HEK293T (cell line): ENCODE measurements at regions not wholly inside any gene's neighbourhood (a gene's known extent, or its start where the extent isn't known, plus 50 kb on each side); places are given as distances from the start of the nearest gene placed in this dataset.

Experiments used
- CTBP1 ChIP-seq: fragments of 450-650 bp; IDR thresholded peaks from 2 replicates; pipeline ENCODE4 v1.6.1; 2016; ENCODE audit warnings: borderline replicate concordance
- ELF4 ChIP-seq: fragments of 450-650 bp; IDR thresholded peaks from 2 replicates; pipeline ENCODE4 v1.6.1; 2017; ENCODE audit warnings: antibody characterized with exemption
- FOXA1 ChIP-seq: fragments of 450-650 bp; IDR thresholded peaks from 2 replicates; pipeline ENCODE4 v1.6.1; 2016; ENCODE audit warnings: mild to moderate bottlenecking
- FOXM1 ChIP-seq: fragments of 450-650 bp; IDR thresholded peaks from 2 replicates; pipeline ENCODE4 v1.6.1; 2017; ENCODE audit warnings: mild to moderate bottlenecking, borderline replicate concordance
- LEF1 ChIP-seq: fragments of 450-650 bp; IDR thresholded peaks from 2 replicates; pipeline ENCODE4 v1.6.1; 2017; ENCODE audit warnings: mild to moderate bottlenecking, borderline replicate concordance
- PKNOX1 ChIP-seq: fragments of 450-650 bp; IDR thresholded peaks from 2 replicates; pipeline ENCODE4 v1.6.1; 2016

- no peak for TF ChIP-seq FOXM1
- TF ChIP-seq PKNOX1: no peak
- no peak for TF ChIP-seq CTBP1
- no peak for TF ChIP-seq LEF1
- no peak for TF ChIP-seq FOXA1
- TF ChIP-seq ELF4: no peak
Observed at GRCh38 chr4:15294832-15295231, 133.0 kb upstream of the C1QTNF7 start.
